CMK (cell line): ENCODE measurements at regions not wholly inside any gene's neighbourhood (a gene's known extent, or its start where the extent isn't known, plus 50 kb on each side); places are given as distances from the start of the nearest gene placed in this dataset.

ENCODE experiments used
- DNase-seq: peaks from one replicate; pipeline ENCODE4 v3.0.0-alpha.2; 2010; ENCODE audit warnings: low read depth

- no peak for DNase-seq
Measured at GRCh38 chr3:16809482-16809881, 75.3 kb upstream of the PLCL2 start.

GRCh38 chr3:16809993-16810392 is 74.8 kb upstream of the PLCL2 start:
- no peak for DNase-seq

GRCh38 chr3:16810593-16811367 is 74.0 kb upstream of the PLCL2 start:
- no peak for DNase-seq

GRCh38 chr3:16811950-16812349 is 72.8 kb upstream of the PLCL2 start:
- no peak for DNase-seq

- no peak for DNase-seq
Measured at GRCh38 chr3:16813336-16813735, 71.4 kb upstream of the PLCL2 start.

GRCh38 chr3:16816048-16816780 is 68.5 kb upstream of the PLCL2 start:
- no peak for DNase-seq

GRCh38 chr3:16817197-16817596 is 67.6 kb upstream of the PLCL2 start:
- DNase-seq: no peak

GRCh38 chr3:16818194-16818593 is 66.6 kb upstream of the PLCL2 start:
- no peak for DNase-seq

GRCh38 chr3:16818945-16819344 is 65.8 kb upstream of the PLCL2 start:
- DNase-seq: no peak

- no peak for DNase-seq
Measured at GRCh38 chr3:16820485-16820884, 64.3 kb upstream of the PLCL2 start.

- DNase-seq: no peak
Measured at GRCh38 chr3:16821053-16821452, 63.7 kb upstream of the PLCL2 start.

- no peak for DNase-seq
Measured at GRCh38 chr3:16824081-16824696, 60.6 kb upstream of the PLCL2 start.

GRCh38 chr3:16825617-16826204 is 59.0 kb upstream of the PLCL2 start:
- no peak for DNase-seq

GRCh38 chr3:16828815-16829214 is 55.9 kb upstream of the PLCL2 start:
- no peak for DNase-seq

- no peak for DNase-seq
Measured at GRCh38 chr3:16831846-16832245, 52.9 kb upstream of the PLCL2 start.

GRCh38 chr3:16834214-16834613 is 50.5 kb upstream of the PLCL2 start:
- DNase-seq: no peak

GRCh38 chr3:16834753-16835152 is 50.0 kb upstream of the PLCL2 start:
- no peak for DNase-seq
